Osteocyte (in vitro differentiated cells): ENCODE measurements at regions not wholly inside any gene's neighbourhood (a gene's known extent, or its start where the extent isn't known, plus 50 kb on each side); places are given as distances from the start of the nearest gene placed in this dataset.

Experiments
- DNase-seq: peaks from one replicate; pipeline ENCODE4 v3.0.0; 2021; ENCODE audit warnings: mixed read lengths; ENCODE audit not compliant: unreplicated experiment; ENCODE audit errors: extremely low spot score
- H3K27ac Mint-ChIP-seq: one replicate; pipeline ENCODE4 v1.8.0; 2021; ENCODE audit warnings: mild to moderate bottlenecking, mixed read lengths; ENCODE audit not compliant: unreplicated experiment
- H3K27me3 Mint-ChIP-seq: one replicate; pipeline ENCODE4 v1.8.0; 2021; ENCODE audit warnings: mixed read lengths; ENCODE audit not compliant: unreplicated experiment
- H3K36me3 Mint-ChIP-seq: one replicate; pipeline ENCODE4 v1.8.0; 2021; ENCODE audit warnings: mixed read lengths; ENCODE audit not compliant: unreplicated experiment
- H3K4me1 Mint-ChIP-seq: one replicate; pipeline ENCODE4 v1.8.0; 2021; ENCODE audit warnings: mixed read lengths; ENCODE audit not compliant: unreplicated experiment
- H3K4me3 Mint-ChIP-seq: one replicate; pipeline ENCODE4 v1.8.0; 2021; ENCODE audit warnings: mild to moderate bottlenecking, moderate library complexity, mixed read lengths; ENCODE audit not compliant: unreplicated experiment
- H3K9me3 Mint-ChIP-seq: one replicate; pipeline ENCODE4 v1.8.0; 2021; ENCODE audit warnings: mixed read lengths; ENCODE audit not compliant: unreplicated experiment
- TF ChIP-seq, protein P1 (sequence below): fragments of 200-600 bp; sonication (generic); IDR thresholded peaks from 2 replicates; pipeline ENCODE4 v1.5.0; 2021; ENCODE audit warnings: antibody characterized with exemption, mild to moderate bottlenecking, moderate library complexity

DNA sequence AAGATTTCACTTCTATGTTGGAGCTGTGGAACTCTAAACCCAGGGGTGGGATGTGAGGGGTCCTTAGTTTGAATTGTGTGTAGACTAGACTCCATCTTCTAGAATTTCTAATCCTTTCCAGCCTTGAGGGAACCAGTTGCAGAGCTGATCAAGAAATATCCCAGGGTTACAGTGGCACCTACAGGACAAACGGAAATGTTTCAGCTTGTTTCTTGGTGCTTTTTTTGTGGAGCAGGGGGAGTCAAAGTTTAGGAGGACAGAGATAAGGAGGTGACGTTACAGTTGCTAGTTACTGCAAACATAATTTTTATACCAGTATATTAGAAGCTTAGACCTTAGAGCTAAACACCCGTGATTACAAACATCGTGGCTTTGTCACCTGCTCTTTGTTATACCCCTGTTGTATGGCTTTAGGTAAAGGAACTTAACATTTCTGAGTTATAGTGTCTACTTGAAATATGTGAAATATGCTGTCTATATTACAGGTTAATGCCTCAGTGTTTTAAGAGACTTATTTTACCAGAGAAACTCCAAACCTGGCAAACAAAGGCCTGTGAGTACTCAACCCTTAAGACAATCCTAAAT lies 84.5 kb upstream of the DYNC1I1 start:
- H3K4me1 Mint-ChIP-seq = peaks cover 4% of the 10 kb centered on the region
- no peak overlapping the region for H3K4me3 Mint-ChIP-seq
- TF ChIP-seq, protein P1, sequence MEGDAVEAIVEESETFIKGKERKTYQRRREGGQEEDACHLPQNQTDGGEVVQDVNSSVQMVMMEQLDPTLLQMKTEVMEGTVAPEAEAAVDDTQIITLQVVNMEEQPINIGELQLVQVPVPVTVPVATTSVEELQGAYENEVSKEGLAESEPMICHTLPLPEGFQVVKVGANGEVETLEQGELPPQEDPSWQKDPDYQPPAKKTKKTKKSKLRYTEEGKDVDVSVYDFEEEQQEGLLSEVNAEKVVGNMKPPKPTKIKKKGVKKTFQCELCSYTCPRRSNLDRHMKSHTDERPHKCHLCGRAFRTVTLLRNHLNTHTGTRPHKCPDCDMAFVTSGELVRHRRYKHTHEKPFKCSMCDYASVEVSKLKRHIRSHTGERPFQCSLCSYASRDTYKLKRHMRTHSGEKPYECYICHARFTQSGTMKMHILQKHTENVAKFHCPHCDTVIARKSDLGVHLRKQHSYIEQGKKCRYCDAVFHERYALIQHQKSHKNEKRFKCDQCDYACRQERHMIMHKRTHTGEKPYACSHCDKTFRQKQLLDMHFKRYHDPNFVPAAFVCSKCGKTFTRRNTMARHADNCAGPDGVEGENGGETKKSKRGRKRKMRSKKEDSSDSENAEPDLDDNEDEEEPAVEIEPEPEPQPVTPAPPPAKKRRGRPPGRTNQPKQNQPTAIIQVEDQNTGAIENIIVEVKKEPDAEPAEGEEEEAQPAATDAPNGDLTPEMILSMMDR = peak; percentile 60
- H3K27me3 Mint-ChIP-seq = peaks cover 25% of the 10 kb centered on the region
- no peak overlapping the region for H3K27ac Mint-ChIP-seq
- no peaks in the 10 kb centered on the region for H3K9me3 Mint-ChIP-seq
- H3K36me3 Mint-ChIP-seq = no peaks in the 10 kb centered on the region
- DNase-seq = no peak

DNA sequence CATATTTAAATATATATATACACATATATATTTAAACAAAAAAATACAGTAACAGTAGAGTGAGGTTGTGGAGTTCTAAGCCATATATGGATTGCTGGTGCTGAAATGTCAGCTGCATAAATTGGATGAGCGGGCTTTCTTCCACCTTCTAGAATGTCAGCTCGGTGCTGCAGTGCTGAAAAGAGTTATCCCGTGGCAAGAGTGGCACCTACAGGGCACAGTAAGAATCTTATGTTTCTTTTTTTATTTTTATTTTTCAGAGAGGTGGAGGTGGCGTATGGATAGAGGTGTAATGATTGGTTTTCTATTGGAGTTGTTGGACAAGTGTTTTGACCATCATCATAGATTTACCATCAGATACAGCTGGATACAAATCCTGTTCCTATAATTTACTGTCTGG lies 86.2 kb upstream of the DYNC1I1 start:
- Mint-ChIP-seq H3K4me3 (no peak overlapping the region), H3K36me3 (no peaks in the 10 kb centered on the region), H3K9me3 (no peaks in the 10 kb centered on the region), H3K4me1 (peaks cover 4% of the 10 kb centered on the region), H3K27me3 (peaks cover 27% of the 10 kb centered on the region), H3K27ac (no peak overlapping the region)
- TF ChIP-seq, protein P1 = peak; percentile 68
- no peak for DNase-seq

DNA sequence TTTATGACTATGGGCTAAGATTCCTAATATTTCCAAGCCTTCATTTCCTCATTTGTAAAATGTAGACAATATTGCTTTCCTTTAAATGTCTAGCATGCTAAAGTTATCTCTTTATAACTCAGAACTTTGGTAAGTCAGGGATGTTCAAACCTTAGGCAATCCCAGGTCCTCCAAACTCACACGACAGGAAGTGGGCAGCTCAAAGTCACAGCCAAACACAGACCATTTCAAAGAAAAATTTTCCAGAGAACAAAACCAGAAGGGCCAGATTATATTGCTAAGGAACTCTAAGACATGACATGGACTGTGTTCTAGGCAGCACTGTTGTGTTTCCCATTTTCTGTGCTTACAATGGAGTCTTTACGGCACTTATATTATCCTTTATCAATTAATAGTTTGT lies 87.8 kb upstream of the DYNC1I1 start:
- no peaks in the 10 kb centered on the region for H3K4me1 Mint-ChIP-seq
- H3K36me3 Mint-ChIP-seq = no peaks in the 10 kb centered on the region
- TF ChIP-seq, protein P1 = no peak
- no peak for DNase-seq
- H3K27me3 Mint-ChIP-seq = peaks cover 33% of the 10 kb centered on the region
- no peaks in the 10 kb centered on the region for H3K9me3 Mint-ChIP-seq
- H3K27ac Mint-ChIP-seq = no peak overlapping the region
- no peak overlapping the region for H3K4me3 Mint-ChIP-seq

DNA sequence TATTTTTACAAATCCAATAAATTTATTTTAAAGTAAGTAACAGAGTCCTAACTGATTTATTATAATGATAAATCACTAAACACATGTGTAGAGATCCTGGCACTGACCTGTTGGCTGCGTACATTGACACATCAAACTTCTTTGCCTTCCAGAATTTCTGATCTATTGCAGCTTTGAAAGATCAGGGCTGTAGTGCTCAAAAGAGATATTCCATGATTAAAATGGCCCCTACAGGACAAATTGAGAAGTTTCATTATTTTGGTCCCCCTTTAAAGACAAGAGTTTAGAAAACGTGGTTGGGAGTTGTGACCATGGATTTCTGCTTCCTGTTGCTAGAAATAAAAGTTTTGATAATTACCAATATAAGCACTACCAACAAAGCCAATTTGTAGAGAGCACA lies 87.7 kb upstream of the PDK4 start:
- H3K27me3 Mint-ChIP-seq = peaks cover 37% of the 10 kb centered on the region
- H3K27ac Mint-ChIP-seq = no peak overlapping the region
- TF ChIP-seq, protein P1 = peak; percentile 65
- no peak overlapping the region for H3K4me3 Mint-ChIP-seq
- no peaks in the 10 kb centered on the region for H3K4me1 Mint-ChIP-seq
- H3K9me3 Mint-ChIP-seq = no peaks in the 10 kb centered on the region
- H3K36me3 Mint-ChIP-seq = no peaks in the 10 kb centered on the region
- DNase-seq = no peak

DNA sequence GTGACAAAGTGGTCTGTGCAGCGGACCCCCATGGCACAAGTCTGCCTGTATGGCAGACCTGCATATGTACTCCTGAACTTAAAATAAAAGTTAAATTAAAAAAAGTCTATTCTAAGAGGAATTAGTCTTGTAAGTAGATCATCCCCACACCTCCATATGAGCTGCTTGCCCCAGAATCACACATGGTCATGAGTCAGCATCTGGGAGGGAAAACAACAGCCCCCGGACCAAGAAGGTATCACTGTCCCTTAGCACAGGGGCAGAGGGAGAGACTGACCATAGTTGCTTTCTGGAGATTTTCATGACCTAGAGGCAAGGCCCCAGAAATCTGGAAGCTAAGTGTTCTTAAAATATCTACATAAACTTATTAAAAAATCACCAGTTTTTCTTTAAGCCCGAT lies 86.6 kb upstream of the PDK4 start:
- Mint-ChIP-seq H3K9me3 (no peaks in the 10 kb centered on the region), H3K4me1 (no peaks in the 10 kb centered on the region), H3K27ac (no peak overlapping the region), H3K36me3 (no peaks in the 10 kb centered on the region), H3K27me3 (peaks cover 41% of the 10 kb centered on the region), H3K4me3 (no peak overlapping the region)
- TF ChIP-seq, protein P1 = no peak
- DNase-seq = no peak
